ENCODE measurements at regions not wholly inside any gene's neighbourhood (a gene's known extent, or its start where the extent isn't known, plus 50 kb on each side); places are given as distances from the start of the nearest gene placed in this dataset.

DNA sequence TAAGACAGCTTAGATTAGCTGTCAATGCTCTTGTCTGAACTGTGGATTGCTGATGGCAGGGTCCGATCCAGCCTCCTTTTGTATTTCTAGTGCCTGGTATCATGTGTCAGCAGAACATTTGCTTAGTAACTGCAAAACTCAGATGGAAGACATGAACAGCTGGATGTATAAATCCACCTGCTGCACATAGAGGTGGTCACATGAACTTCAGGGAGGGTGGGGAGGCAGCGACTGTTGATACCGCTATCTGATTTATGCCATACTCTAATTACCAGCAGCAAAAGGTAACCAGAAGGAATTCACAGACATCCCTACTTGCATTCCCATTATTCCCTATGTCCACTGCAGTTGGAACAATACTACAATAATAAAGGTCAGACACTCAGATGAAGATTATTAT lies 1036.5 kb downstream of the NLGN4Y start:
- ATAC-seq (ENCODE audit: insufficient number of reproducible peaks, low FRiP score, low read depth), result no peak
- Histone ChIP-seq H3K4me1 (ENCODE audit: control insufficient read depth in 1 of 2, low read depth in 2 of 2) (no peaks in the 10 kb centered on the region), H3K36me3 (no peaks in the 10 kb centered on the region), H3K27ac (no peak overlapping the region), H3K4me3 (no peak overlapping the region), H3K27me3 (replicated peaks; ENCODE audit: insufficient read depth) (no peaks in the 10 kb centered on the region), H3K9me3 (no peaks in the 10 kb centered on the region)
- TF ChIP-seq, protein P1, sequence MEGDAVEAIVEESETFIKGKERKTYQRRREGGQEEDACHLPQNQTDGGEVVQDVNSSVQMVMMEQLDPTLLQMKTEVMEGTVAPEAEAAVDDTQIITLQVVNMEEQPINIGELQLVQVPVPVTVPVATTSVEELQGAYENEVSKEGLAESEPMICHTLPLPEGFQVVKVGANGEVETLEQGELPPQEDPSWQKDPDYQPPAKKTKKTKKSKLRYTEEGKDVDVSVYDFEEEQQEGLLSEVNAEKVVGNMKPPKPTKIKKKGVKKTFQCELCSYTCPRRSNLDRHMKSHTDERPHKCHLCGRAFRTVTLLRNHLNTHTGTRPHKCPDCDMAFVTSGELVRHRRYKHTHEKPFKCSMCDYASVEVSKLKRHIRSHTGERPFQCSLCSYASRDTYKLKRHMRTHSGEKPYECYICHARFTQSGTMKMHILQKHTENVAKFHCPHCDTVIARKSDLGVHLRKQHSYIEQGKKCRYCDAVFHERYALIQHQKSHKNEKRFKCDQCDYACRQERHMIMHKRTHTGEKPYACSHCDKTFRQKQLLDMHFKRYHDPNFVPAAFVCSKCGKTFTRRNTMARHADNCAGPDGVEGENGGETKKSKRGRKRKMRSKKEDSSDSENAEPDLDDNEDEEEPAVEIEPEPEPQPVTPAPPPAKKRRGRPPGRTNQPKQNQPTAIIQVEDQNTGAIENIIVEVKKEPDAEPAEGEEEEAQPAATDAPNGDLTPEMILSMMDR (IDR thresholded peaks at IDR 0.05), result no peak
- no peak for DNase-seq (ENCODE audit: low spot score)

DNA sequence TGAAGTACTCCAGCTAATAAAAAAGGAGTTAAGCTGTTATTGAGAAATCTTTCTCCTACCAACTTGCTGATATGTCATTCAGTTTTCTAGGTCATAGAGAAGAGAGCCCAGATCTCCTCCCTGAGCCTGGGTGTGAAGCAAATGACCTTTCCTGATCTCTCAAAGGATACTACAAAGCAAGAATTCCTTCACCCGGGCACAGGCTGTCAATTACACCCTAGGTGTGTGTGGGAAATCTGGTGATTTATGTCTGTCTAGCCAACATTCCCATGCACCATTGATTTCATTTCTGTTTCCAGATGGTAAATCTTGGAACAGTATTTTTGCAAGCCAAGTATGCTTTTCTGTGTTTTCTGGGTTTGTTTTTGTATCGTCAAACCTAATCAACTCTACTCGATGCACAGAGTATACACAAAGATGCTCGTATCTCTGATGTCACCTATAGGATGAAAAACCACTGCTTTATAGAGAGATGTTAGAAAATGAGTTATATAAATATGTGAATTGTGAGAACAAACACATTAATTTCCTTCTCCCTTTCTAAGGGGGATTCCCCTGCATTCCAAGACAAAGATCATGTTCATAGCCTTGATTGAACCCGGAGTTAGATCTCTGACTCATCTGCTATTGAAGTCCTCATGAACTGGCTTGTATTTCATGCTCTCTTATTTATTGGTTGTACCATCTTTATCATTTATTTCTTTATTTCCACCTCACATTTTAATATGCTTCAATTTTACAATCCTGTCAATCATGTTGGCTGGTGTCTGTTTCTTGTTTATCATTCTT lies 1037.4 kb downstream of the NLGN4Y start:
- Histone ChIP-seq H3K4me3 (no peak overlapping the region), H3K9me3 (no peaks in the 10 kb centered on the region), H3K27ac (no peak overlapping the region), H3K27me3 (replicated peaks; ENCODE audit: insufficient read depth) (no peaks in the 10 kb centered on the region), H3K36me3 (no peaks in the 10 kb centered on the region), H3K4me1 (ENCODE audit: control insufficient read depth in 1 of 2, low read depth in 2 of 2) (no peaks in the 10 kb centered on the region)
- no peak for ATAC-seq (ENCODE audit: insufficient number of reproducible peaks, low FRiP score, low read depth)
- no peak for DNase-seq (ENCODE audit: low spot score)
- TF ChIP-seq, protein P1 (IDR thresholded peaks at IDR 0.05), result no peak

DNA sequence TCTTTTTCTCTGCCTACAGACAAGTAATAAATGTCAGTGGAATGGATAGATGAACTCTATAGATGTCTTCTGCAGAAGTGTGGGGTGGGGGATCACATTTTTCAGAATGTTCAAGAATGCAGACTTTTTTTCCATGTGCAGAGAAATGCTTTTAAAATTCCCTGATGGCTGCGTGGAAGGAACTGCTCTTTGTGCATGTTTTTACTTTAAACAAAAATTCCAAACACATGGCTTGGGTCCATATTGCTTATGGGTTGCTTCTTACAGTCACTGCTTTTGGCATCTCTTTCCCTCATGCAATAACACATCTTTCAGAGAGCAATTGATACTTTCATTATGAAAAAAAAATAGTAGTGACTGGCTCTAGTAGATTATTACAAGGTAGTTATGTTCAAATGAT lies 1053.6 kb downstream of the NLGN4Y start:
- ATAC-seq (ENCODE audit: insufficient number of reproducible peaks, low FRiP score, low read depth) (no peak), DNase-seq (ENCODE audit: low spot score) (no peak)
- Histone ChIP-seq H3K27me3 (replicated peaks; ENCODE audit: insufficient read depth) (no peaks in the 10 kb centered on the region), H3K4me3 (no peak overlapping the region), H3K36me3 (no peaks in the 10 kb centered on the region), H3K4me1 (ENCODE audit: control insufficient read depth in 1 of 2, low read depth in 2 of 2) (no peaks in the 10 kb centered on the region), H3K27ac (no peak overlapping the region), H3K9me3 (no peaks in the 10 kb centered on the region)
- TF ChIP-seq, protein P1 (IDR thresholded peaks at IDR 0.05), result no peak

DNA sequence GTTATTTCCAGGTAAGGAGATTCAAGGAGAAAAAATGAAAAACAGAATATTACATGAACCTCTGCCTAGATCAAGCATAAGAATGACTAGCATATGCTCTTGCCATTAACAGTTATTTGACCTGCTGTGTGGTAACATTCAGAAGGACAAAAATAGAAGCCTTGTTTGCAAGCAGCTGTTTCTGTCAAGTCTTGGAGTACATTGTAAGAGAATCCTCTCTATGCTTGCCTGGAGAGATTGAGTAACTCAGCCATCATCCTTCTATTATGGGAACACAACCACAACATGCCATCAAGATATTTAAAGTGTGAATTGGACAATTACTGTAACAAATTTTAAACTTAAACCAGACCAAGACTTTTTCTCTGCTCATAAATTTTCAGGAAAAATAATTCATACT lies 1054.4 kb downstream of the NLGN4Y start:
- Histone ChIP-seq H3K4me3 (no peak overlapping the region), H3K27me3 (replicated peaks; ENCODE audit: insufficient read depth) (no peaks in the 10 kb centered on the region), H3K4me1 (ENCODE audit: control insufficient read depth in 1 of 2, low read depth in 2 of 2) (no peaks in the 10 kb centered on the region), H3K36me3 (no peaks in the 10 kb centered on the region), H3K27ac (no peak overlapping the region), H3K9me3 (no peaks in the 10 kb centered on the region)
- TF ChIP-seq, protein P1 (IDR thresholded peaks at IDR 0.05), result no peak
- DNase-seq (ENCODE audit: low spot score) (no peak), ATAC-seq (ENCODE audit: insufficient number of reproducible peaks, low FRiP score, low read depth) (no peak)

DNA sequence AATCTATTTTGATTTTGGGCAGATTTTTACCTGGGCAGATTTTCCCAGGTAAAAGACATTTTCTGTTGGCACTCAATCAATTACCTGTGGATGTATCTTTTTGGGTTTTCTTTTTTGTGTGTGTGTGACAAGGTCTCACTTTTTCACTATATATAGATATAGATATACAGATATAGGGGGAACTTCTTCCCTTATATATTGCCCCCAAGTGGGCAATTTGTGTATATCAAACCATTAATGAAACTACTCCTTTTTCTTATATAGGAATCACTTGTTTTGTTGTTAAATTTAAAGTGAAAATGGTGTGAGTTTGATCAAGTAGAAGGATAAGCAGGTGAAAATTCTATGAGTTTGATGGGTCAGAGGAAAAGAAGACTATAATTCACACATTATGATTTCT lies 1054.9 kb downstream of the NLGN4Y start:
- Histone ChIP-seq H3K36me3 (no peaks in the 10 kb centered on the region), H3K4me1 (ENCODE audit: control insufficient read depth in 1 of 2, low read depth in 2 of 2) (no peaks in the 10 kb centered on the region), H3K4me3 (no peak overlapping the region), H3K9me3 (no peaks in the 10 kb centered on the region), H3K27me3 (replicated peaks; ENCODE audit: insufficient read depth) (no peaks in the 10 kb centered on the region), H3K27ac (no peak overlapping the region)
- DNase-seq (ENCODE audit: low spot score) (no peak), ATAC-seq (ENCODE audit: insufficient number of reproducible peaks, low FRiP score, low read depth) (no peak)
- TF ChIP-seq, protein P1 (IDR thresholded peaks at IDR 0.05), result no peak

Measured in thoracic aorta (tissue), 2 donors.